ENCODE measurements at regions not wholly inside any gene's neighbourhood (a gene's known extent, or its start where the extent isn't known, plus 50 kb on each side); places are given as distances from the start of the nearest gene placed in this dataset.

DNA sequence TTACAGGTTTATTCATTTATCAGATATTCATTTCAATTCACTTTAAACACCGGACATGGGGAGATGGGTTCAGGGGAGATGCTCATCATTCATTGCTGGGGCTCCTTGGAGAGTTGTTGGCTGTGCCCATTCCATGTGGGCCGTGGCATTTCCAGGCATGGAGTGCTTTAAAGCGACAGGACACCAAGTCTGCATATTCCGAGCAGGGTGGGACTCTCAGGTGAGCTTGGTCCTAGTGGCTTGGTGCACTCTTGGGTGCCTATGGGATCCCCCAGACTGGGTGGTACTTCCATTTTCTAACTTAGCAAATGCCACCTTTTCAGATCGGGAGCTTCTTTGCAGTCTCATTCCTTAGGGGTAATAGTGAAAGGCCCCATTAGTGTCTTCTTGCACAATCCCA, 619.5 kb upstream of the CADM1 start:
- Mint-ChIP-seq H3K9me3 (ENCODE audit: unreplicated experiment) (no peaks in the 10 kb centered on the region), H3K27ac (ENCODE audit: unreplicated experiment) (no peak overlapping the region), H3K4me1 (ENCODE audit: unreplicated experiment) (no peaks in the 10 kb centered on the region), H3K36me3 (ENCODE audit: unreplicated experiment) (no peaks in the 10 kb centered on the region), H3K4me3 (ENCODE audit: unreplicated experiment) (no peak overlapping the region), H3K27me3 (ENCODE audit: unreplicated experiment) (peaks cover 2% of the 10 kb centered on the region)
- peak; percentile 53 for DNase-seq (ENCODE audit: extremely low spot score, unreplicated experiment)
- TF ChIP-seq, protein P1, sequence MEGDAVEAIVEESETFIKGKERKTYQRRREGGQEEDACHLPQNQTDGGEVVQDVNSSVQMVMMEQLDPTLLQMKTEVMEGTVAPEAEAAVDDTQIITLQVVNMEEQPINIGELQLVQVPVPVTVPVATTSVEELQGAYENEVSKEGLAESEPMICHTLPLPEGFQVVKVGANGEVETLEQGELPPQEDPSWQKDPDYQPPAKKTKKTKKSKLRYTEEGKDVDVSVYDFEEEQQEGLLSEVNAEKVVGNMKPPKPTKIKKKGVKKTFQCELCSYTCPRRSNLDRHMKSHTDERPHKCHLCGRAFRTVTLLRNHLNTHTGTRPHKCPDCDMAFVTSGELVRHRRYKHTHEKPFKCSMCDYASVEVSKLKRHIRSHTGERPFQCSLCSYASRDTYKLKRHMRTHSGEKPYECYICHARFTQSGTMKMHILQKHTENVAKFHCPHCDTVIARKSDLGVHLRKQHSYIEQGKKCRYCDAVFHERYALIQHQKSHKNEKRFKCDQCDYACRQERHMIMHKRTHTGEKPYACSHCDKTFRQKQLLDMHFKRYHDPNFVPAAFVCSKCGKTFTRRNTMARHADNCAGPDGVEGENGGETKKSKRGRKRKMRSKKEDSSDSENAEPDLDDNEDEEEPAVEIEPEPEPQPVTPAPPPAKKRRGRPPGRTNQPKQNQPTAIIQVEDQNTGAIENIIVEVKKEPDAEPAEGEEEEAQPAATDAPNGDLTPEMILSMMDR (IDR thresholded peaks at IDR 0.05): no peak

DNA sequence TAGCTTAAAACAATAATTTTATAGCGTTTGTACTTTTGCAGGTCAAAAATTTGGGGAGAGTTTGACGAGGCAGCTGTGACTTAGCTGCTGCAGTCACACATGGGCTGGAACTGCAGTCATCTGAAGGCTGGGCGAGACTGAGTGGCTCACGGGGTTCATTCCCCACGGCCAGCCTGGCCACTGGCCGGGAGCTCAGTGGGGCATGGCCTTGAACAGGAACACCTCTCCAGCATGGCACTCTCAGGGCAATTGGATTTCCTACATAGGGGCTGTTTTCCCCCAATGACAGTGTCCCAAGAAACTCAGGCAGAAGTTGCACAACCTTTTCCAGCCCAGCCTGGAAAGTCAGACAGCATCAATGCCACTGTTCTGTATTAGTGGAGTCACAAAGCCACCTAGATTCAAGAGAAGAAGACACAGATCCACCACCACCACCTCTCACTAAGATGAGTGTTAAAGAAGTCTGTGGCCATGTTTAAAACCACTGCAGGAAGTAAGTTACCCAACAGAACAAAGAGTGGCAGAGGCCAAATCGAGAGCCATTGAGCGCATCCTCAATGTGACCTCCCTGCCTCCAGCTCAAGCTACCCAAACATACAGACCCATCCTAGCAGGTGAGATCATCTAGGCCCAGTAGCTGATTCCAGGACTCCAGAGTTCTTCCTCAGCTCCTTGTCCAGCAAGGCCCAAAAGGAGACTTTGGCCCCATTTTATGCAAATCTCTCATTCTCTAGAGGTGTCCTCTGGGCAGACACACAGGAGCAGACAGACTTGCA, 618.7 kb upstream of the CADM1 start:
- DNase-seq (ENCODE audit: extremely low spot score, unreplicated experiment): peak; percentile 63
- peaks cover 2% of the 10 kb centered on the region for H3K27me3 Mint-ChIP-seq (ENCODE audit: unreplicated experiment)
- H3K9me3 Mint-ChIP-seq (ENCODE audit: unreplicated experiment): no peaks in the 10 kb centered on the region
- H3K4me1 Mint-ChIP-seq (ENCODE audit: unreplicated experiment): no peaks in the 10 kb centered on the region
- no peaks in the 10 kb centered on the region for H3K36me3 Mint-ChIP-seq (ENCODE audit: unreplicated experiment)
- H3K4me3 Mint-ChIP-seq (ENCODE audit: unreplicated experiment): no peak overlapping the region
- H3K27ac Mint-ChIP-seq (ENCODE audit: unreplicated experiment): no peak overlapping the region
- TF ChIP-seq, protein P1 (IDR thresholded peaks at IDR 0.05): no peak

DNA sequence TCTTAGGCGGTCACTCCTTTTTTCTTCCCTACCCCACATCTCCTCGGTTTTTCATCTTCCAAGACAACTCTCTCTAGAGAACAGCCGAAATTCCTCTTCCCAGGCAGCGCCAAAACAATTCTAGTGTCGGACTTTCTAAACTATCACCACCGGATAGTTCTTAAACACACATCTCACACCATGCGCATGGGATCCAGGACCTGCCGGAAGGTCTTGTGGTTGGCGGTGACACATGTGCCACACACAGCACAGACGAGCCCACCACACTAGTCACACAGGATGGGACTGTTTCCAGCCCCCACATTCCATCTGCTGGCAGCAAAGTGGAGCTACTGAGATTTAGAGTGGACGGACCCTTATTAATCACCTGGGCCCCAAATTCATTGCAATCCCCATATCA, 614.9 kb upstream of the CADM1 start:
- Mint-ChIP-seq H3K4me3 (ENCODE audit: unreplicated experiment) (no peak overlapping the region), H3K4me1 (ENCODE audit: unreplicated experiment) (no peaks in the 10 kb centered on the region), H3K36me3 (ENCODE audit: unreplicated experiment) (no peaks in the 10 kb centered on the region), H3K27ac (ENCODE audit: unreplicated experiment) (no peak overlapping the region), H3K27me3 (ENCODE audit: unreplicated experiment) (peaks cover 5% of the 10 kb centered on the region), H3K9me3 (ENCODE audit: unreplicated experiment) (peaks cover 5% of the 10 kb centered on the region)
- peak; percentile 42 for DNase-seq (ENCODE audit: extremely low spot score, unreplicated experiment)
- TF ChIP-seq, protein P1 (IDR thresholded peaks at IDR 0.05): no peak

DNA sequence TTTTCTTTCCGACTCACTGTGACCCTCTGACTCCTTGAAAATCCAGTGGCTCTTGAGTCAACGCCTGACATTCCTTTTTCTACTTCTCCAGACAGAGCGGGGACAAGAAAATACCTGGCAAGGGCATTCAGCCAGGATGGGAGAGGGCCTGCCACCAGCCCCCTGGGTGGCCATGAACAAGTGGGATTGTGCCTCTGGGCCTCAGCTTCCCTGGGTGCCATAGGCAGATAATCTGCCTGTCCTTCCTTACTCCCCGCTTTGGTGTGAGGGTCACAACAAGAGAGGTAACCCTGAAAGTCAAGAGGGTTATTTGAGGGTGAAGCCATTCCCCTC, 613.9 kb upstream of the CADM1 start:
- Mint-ChIP-seq H3K27ac (ENCODE audit: unreplicated experiment) (no peak overlapping the region), H3K4me1 (ENCODE audit: unreplicated experiment) (no peaks in the 10 kb centered on the region), H3K9me3 (ENCODE audit: unreplicated experiment) (peaks cover 8% of the 10 kb centered on the region), H3K27me3 (ENCODE audit: unreplicated experiment) (peaks cover 5% of the 10 kb centered on the region), H3K4me3 (ENCODE audit: unreplicated experiment) (no peak overlapping the region), H3K36me3 (ENCODE audit: unreplicated experiment) (no peaks in the 10 kb centered on the region)
- TF ChIP-seq, protein P1 (IDR thresholded peaks at IDR 0.05): no peak
- DNase-seq (ENCODE audit: extremely low spot score, unreplicated experiment): peak; percentile 62

DNA sequence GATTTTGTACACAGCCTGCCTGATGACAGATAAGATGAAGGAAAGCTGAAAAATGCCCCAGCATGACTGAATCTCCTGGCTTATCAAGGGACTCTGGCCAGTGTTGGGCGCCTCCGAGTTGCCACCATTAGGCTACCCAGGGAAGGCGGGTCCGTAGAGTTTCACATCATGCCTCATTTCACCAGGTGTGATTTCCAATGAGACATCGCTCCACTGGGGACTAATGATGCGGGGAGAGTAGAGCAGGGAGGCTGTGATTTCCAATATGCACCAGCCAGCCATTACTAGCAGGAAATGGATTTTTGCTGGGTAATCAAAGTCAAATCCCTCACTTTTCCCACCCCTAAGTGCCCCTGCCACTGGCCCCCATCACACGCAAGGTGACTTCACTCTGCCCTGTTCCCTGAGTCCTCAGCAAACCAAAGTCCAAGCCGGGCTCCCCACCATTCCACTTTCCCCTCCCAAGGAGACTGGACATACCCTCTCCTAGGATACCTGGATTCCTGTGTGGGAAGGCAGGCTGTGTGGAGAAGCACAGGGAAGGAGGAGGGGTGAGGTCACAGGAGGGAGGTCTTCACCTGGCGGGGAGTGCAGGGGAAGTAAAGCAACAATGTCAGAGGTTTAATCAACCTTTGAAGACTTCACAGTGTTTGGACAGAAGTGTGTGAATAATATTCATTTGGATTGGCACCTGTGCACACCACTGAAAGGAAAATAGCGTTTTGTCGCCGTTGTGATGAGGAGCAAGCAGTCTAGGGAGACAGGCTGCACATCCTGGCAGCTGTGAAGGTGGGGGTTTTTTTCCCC, 613.3 kb upstream of the CADM1 start:
- no peaks in the 10 kb centered on the region for H3K36me3 Mint-ChIP-seq (ENCODE audit: unreplicated experiment)

More for the DNA sequence above, 613.3 kb upstream of the CADM1 start:
- Mint-ChIP-seq H3K4me1 (ENCODE audit: unreplicated experiment) (no peaks in the 10 kb centered on the region), H3K4me3 (ENCODE audit: unreplicated experiment) (no peak overlapping the region), H3K27ac (ENCODE audit: unreplicated experiment) (no peak overlapping the region), H3K27me3 (ENCODE audit: unreplicated experiment) (peaks cover 5% of the 10 kb centered on the region), H3K9me3 (ENCODE audit: unreplicated experiment) (peaks cover 13% of the 10 kb centered on the region)
- DNase-seq (ENCODE audit: extremely low spot score, unreplicated experiment): peak; percentile 66
- TF ChIP-seq, protein P1 (IDR thresholded peaks at IDR 0.05): no peak
